GM19455 (cell line): ENCODE measurements at regions not wholly inside any gene's neighbourhood (a gene's known extent, or its start where the extent isn't known, plus 50 kb on each side); places are given as distances from the start of the nearest gene placed in this dataset.
"Not testable (repeated sequence)": the region's sequence is repeated elsewhere in the genome, so short reads cannot be mapped to it uniquely, and the experiment has no call there.

Source experiments
- ATAC-seq: cut with Tn5 transposase; IDR thresholded peaks from one replicate; pipeline ENCODE4 v1.9.1; 2021; ENCODE audit not compliant: unreplicated experiment

- no peak for ATAC-seq
These were observed 138.2 kb upstream of the TMEM229A start for GRCh38 chr7:124171068-124171467.

DNA sequence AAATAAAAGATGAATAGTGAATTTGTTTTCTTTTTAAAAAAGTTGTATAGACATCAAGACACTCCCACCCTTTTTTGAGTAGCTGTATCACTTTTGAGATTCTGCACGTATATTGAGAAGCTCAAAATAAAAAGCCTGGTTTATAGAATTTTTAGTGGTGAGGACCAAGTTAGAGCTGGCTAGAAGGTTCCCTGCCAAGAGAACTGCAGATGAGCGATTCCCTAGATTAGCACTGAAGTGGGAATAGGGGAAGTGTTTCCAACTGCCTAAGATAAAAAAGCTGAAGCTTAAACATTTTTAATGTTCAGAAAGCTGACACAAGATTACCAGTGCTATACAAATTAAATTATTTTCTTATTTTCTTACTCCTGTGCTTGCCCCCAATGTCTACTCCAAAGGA, 135.7 kb upstream of the TMEM229A start:
- no peak for ATAC-seq

- ATAC-seq = no peak
These were observed 129.8 kb upstream of the TMEM229A start for GRCh38 chr7:124162667-124163066.

GRCh38 chr7:124155432-124156022, 122.7 kb upstream of the TMEM229A start:
- ATAC-seq = peak; percentile 82

DNA sequence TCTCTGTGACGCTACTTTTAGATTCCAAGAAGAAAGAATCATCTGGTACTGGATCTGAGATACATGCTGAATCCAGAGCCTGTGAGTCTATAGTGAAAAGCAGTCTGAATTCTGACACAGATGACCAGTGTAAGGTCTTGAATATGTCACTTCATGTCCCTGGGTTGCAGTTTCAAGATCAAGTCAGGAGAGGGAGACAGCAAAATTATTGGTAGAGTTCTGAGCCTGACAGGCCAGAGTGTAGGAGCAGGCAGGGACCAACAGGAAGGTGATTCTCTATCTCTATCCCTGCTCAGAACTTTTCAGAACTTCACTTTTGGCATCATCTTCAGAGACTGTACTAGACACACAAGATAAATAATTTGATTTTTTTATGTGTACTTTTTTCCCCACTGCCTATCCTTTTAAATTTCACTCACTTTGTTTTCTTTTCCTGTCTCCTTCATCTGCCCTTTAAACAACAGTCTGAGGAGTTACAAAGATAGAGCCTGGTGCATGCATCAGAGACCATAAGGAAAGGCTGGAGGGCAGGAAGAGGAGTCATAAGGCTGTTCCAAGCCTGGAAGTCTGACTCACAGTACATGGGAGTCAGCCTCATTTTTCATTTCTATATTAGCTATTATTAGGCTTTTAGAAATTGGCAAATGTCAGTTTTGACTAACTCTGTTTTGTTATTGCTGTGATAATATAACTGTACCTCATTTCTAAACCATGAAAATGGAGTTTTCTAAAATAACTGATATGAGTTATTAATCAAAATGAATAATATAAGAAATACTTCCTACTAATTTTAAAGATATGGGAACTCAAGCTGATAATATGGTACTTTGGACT, 120.2 kb upstream of the TMEM229A start:
- ATAC-seq = no peak

- no peak for ATAC-seq
These were observed 104.8 kb upstream of the TMEM229A start for GRCh38 chr7:124137664-124138063.

- no peak for ATAC-seq
These were observed 91.3 kb upstream of the TMEM229A start for GRCh38 chr7:124124201-124124600.

DNA sequence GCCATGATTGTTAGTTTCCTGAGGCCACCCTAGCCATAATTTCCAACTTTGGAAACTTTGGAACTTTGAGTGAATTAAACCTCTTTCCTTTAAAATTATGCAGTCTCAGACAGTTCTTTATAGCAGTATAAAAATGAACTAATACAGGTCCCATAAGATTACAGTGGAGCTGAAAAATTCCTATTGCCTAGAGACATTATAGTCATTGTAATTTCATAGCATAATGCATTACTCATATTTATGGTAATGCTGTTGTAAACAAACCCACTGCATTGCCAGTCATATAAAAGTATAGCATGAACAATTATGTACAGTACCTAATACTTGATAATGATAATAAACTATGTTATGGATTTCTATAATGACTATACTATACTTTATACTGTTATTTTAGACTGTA, 88.0 kb upstream of the TMEM229A start:
- ATAC-seq = no peak

GRCh38 chr7:124113045-124113444, 80.2 kb upstream of the TMEM229A start:
- ATAC-seq = no peak

DNA sequence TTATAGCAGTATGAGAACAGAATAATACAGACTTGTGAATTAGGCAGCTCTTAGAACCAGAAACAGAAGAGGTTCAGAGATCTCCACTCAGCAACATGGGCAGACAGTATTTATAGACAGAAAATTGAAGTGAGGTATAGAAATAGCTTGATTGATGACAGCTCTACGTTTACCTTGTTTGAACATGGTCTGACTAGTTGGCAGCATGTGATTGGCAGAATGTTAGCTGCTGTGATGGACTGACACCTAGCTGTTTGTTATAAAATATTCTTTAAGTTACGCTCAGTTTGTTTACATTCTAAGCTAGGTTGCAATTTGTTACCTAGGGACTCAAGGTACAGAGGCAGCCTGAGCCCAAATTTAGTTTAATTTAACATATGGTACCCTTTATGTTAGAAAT, 73.7 kb upstream of the TMEM229A start:
- no peak for ATAC-seq

DNA sequence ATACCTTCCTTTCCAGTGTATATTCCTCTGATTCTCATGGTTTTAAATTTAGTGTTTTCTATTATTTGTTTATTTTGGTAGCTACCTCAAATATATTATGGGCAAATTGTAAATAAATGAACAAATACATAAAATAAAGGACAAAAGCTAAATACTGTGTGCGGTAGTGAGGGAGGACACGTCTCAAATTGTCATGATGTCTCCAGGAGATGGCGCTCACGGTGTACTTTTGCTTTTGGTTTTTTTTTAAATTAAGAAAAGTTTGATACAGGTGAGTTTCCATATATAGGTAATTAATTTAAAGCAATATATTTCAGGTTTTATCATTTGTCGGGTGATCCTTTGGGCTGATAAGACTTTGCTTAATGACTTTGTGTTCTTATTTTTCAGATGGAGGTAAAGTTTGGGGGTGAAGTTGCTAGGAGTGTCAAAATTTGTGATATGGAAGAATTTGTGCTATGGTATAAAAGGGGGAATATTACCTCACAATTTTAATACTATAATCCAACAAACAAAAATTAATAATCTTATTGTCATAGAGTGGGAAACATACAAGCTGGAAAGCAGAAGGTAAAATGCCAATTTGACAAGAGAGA, 68.4 kb upstream of the TMEM229A start:
- no peak for ATAC-seq

GRCh38 chr7:124100190-124100589, 67.3 kb upstream of the TMEM229A start:
- no peak for ATAC-seq

- ATAC-seq = not testable (repeated sequence)
These were observed 66.7 kb upstream of the TMEM229A start for GRCh38 chr7:124099585-124099984.

DNA sequence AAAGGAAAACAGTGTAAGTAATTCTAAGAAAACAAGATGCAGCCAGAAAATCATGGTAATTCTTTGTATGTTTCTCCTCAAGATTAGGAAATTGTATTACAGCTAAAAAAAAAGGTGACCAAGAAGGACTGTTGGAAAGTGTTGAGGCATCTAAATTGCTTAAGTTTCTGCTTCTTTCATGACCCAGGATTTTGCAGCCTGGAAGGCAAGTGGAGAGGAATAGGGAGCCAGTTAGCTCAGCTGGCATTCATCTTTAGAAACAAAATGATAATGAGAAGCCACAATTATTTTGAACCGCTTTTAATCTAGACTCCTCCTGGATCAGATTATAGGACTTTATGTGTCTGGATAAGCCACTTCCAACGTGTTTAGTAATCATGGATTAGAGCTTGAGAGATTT, 56.8 kb upstream of the TMEM229A start:
- no peak for ATAC-seq

- no peak for ATAC-seq
These were observed 55.7 kb upstream of the TMEM229A start for GRCh38 chr7:124088590-124088989.

GRCh38 chr7:124086843-124087242, 54.0 kb upstream of the TMEM229A start:
- ATAC-seq = no peak

DNA sequence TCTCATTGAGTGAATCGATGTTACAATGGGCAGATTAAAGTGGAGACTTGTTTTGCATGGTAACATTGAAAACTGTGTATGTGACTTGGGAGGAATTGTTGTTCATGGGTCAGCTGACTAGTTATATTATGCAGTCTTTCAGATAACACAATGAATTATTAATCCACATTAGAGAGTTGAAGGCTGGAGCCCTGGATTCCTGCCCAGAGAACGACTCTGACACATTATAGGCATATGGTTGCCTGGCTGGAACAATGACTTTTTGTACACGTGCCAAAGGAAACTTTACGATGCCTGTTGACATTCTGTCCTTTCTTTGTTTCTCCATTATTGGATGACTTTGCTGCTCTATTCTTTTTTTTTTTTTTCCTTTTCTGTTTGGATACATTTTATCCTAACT, 52.3 kb upstream of the TMEM229A start:
- ATAC-seq = no peak

- ATAC-seq = no peak
These were observed 51.2 kb upstream of the TMEM229A start for GRCh38 chr7:124084024-124084423.
